Smooth muscle cell (in vitro differentiated cells): ENCODE measurements at regions not wholly inside any gene's neighbourhood (a gene's known extent, or its start where the extent isn't known, plus 50 kb on each side); places are given as distances from the start of the nearest gene placed in this dataset.

Experiments
- DNase-seq: peaks from one replicate; lab custom pipeline; 2025; ENCODE audit not compliant: unreplicated experiment; lab: John Stamatoyannopoulos, UW
- H2AFZ ChIP-seq: fragments of 200-600 bp; sonication (generic); 2 replicates; pipeline ENCODE4 v1.6.0; 2016; ENCODE audit warnings: antibody characterized with exemption, low read depth, mild to moderate bottlenecking
- H3F3A ChIP-seq: fragments of 200-600 bp; sonication (generic); 2 replicates; pipeline ENCODE4 v1.6.0; 2017; ENCODE audit warnings: antibody characterized with exemption, low read depth
- H3K27ac ChIP-seq: fragments of 200-600 bp; sonication (generic); 2 replicates; pipeline ENCODE4 v1.5.1; 2016; ENCODE audit warnings: low read depth, mild to moderate bottlenecking
- H3K27me3 ChIP-seq: fragments of 200-600 bp; sonication (generic); 2 replicates; pipeline ENCODE4 v1.6.1; 2016; ENCODE audit warnings: low read depth, mild to moderate bottlenecking
- H3K36me3 ChIP-seq: fragments of 200-600 bp; sonication (generic); 2 replicates; pipeline ENCODE4 v1.5.1; 2016; ENCODE audit warnings: low read depth
- H3K4me1 ChIP-seq: fragments of 200-600 bp; sonication (generic); 2 replicates; pipeline ENCODE4 v1.5.1; 2016; ENCODE audit warnings: low read depth
- H3K4me2 ChIP-seq: fragments of 200-600 bp; sonication (generic); 2 replicates; pipeline ENCODE4 v1.6.0; 2016; ENCODE audit warnings: mild to moderate bottlenecking
- H3K4me3 ChIP-seq: fragments of 200-600 bp; sonication (generic); 2 replicates; pipeline ENCODE4 v1.5.1; 2016; ENCODE audit warnings: mild to moderate bottlenecking
- H3K79me2 ChIP-seq: fragments of 200-600 bp; sonication (generic); 2 replicates; pipeline ENCODE4 v1.6.0; 2016; ENCODE audit warnings: low read depth, mild to moderate bottlenecking
- H3K9ac ChIP-seq: fragments of 200-600 bp; sonication (generic); 2 replicates; pipeline ENCODE4 v1.6.0; 2016; ENCODE audit warnings: low read depth
- H3K9me3 ChIP-seq: fragments of 200-600 bp; sonication (generic); replicated peaks from 2 replicates; pipeline ENCODE4 v1.5.1; 2016; ENCODE audit warnings: low read depth
- H4K20me1 ChIP-seq: fragments of 200-600 bp; sonication (generic); 2 replicates; pipeline ENCODE4 v1.6.0; 2016; ENCODE audit warnings: low read depth
- CTCF ChIP-seq: fragments of 200-600 bp; sonication (generic); IDR thresholded peaks from 2 replicates; pipeline ENCODE4 v1.5.1; 2017; ENCODE audit warnings: borderline replicate concordance, mild to moderate bottlenecking, antibody characterized with exemption; ENCODE audit not compliant: insufficient read depth, poor library complexity, severe bottlenecking
- WGBS: methylation state at CpG from one replicate; pipeline ENCODE4 v1.1.7; 2016; ENCODE audit warnings: low lambda C conversion rate; 5-methylcytosine and 5-hydroxymethylcytosine counted together

GRCh38 chr10:94061026-94061425 is 67.3 kb downstream of the PLCE1 start:
- Histone ChIP-seq H4K20me1 (peaks cover 11% of the 10 kb centered on the region), H3K79me2 (no peaks in the 10 kb centered on the region), H3F3A (no peaks in the 10 kb centered on the region), H3K27ac (no peak overlapping the region), H3K36me3 (no peaks in the 10 kb centered on the region), H3K27me3 (no peaks in the 10 kb centered on the region), H3K4me1 (no peaks in the 10 kb centered on the region), H2AFZ (no peak overlapping the region), H3K9ac (no peak overlapping the region), H3K9me3 (no peaks in the 10 kb centered on the region), H3K4me3 (no peak overlapping the region), H3K4me2 (no peak overlapping the region)
- 91% methylated on average over 2 of the region's 2 CpGs for whole genome bisulfite sequencing
- TF ChIP-seq CTCF = no peak
- no peak for DNase-seq

GRCh38 chr10:94062611-94063010 is 68.9 kb downstream of the PLCE1 start:
- no peak for DNase-seq
- no peaks in the 10 kb centered on the region for H3F3A ChIP-seq
- 96% methylated on average over 2 of the region's 2 CpGs for WGBS

GRCh38 chr10:94065362-94065761 is 71.6 kb downstream of the PLCE1 start:
- Histone ChIP-seq H4K20me1 (peaks cover 11% of the 10 kb centered on the region), H3K9ac (no peak overlapping the region), H3K27me3 (no peaks in the 10 kb centered on the region), H2AFZ (no peak overlapping the region), H3F3A (no peaks in the 10 kb centered on the region), H3K9me3 (no peaks in the 10 kb centered on the region), H3K4me3 (no peak overlapping the region), H3K4me2 (no peak overlapping the region), H3K4me1 (no peaks in the 10 kb centered on the region), H3K36me3 (no peaks in the 10 kb centered on the region), H3K27ac (no peak overlapping the region), H3K79me2 (no peaks in the 10 kb centered on the region)
- no peak for DNase-seq
- WGBS = 71% methylated on average over 3 of the region's 3 CpGs
- TF ChIP-seq CTCF = no peak

More at GRCh38 chr10:94062611-94063010, 68.9 kb downstream of the PLCE1 start:
- H3K27me3 ChIP-seq = no peaks in the 10 kb centered on the region
- no peaks in the 10 kb centered on the region for H3K4me1 ChIP-seq
- H3K4me2 ChIP-seq = no peak overlapping the region
- H3K79me2 ChIP-seq = no peaks in the 10 kb centered on the region
- no peak overlapping the region for H2AFZ ChIP-seq
- H3K9me3 ChIP-seq = no peaks in the 10 kb centered on the region
- H3K4me3 ChIP-seq = no peak overlapping the region
- H3K36me3 ChIP-seq = no peaks in the 10 kb centered on the region
- H3K9ac ChIP-seq = no peak overlapping the region
- H3K27ac ChIP-seq = no peak overlapping the region
- no peak for TF ChIP-seq CTCF
- H4K20me1 ChIP-seq = peaks cover 11% of the 10 kb centered on the region

GRCh38 chr10:94065787-94066186 is 72.1 kb downstream of the PLCE1 start:
- Histone ChIP-seq H3K4me2 (no peak overlapping the region), H3K9me3 (no peaks in the 10 kb centered on the region), H3K4me1 (no peaks in the 10 kb centered on the region), H3F3A (no peaks in the 10 kb centered on the region), H3K9ac (no peak overlapping the region), H3K36me3 (no peaks in the 10 kb centered on the region), H3K27ac (no peak overlapping the region), H4K20me1 (peaks cover 11% of the 10 kb centered on the region), H2AFZ (no peak overlapping the region), H3K4me3 (no peak overlapping the region), H3K27me3 (no peaks in the 10 kb centered on the region), H3K79me2 (no peaks in the 10 kb centered on the region)
- no peak for DNase-seq
- no peak for TF ChIP-seq CTCF
